Neural cell (in vitro differentiated cells): ENCODE measurements at regions not wholly inside any gene's neighbourhood (a gene's known extent, or its start where the extent isn't known, plus 50 kb on each side); places are given as distances from the start of the nearest gene placed in this dataset.

Experiments used
- CTCF ChIP-seq: fragments of 450-650 bp; IDR thresholded peaks from 2 replicates; pipeline ENCODE4 v1.5.1; 2014; ENCODE audit warnings: antibody characterized with exemption, mild to moderate bottlenecking, moderate library complexity; ENCODE audit not compliant: poor library complexity, severe bottlenecking
- POLR2AphosphoS5 ChIP-seq: IDR thresholded peaks from 2 replicates; pipeline ENCODE4 v1.6.1; 2012
- RAD21 ChIP-seq: fragments of 450-650 bp; conservative IDR thresholded peaks from 2 replicates; pipeline ENCODE4 v1.6.1; 2014; ENCODE audit warnings: antibody characterized with exemption, mild to moderate bottlenecking, moderate library complexity
- REST ChIP-seq: IDR thresholded peaks from 2 replicates; pipeline ENCODE4 v1.6.1; 2012; ENCODE audit warnings: borderline replicate concordance

GRCh38 chr1:193960499-193960898, 774.1 kb upstream of the B3GALT2 start:
- TF ChIP-seq CTCF (no peak), POLR2AphosphoS5 (no peak), REST (no peak), RAD21 (no peak)
